ENCODE measurements at regions not wholly inside any gene's neighbourhood (a gene's known extent, or its start where the extent isn't known, plus 50 kb on each side); places are given as distances from the start of the nearest gene placed in this dataset.

DNA sequence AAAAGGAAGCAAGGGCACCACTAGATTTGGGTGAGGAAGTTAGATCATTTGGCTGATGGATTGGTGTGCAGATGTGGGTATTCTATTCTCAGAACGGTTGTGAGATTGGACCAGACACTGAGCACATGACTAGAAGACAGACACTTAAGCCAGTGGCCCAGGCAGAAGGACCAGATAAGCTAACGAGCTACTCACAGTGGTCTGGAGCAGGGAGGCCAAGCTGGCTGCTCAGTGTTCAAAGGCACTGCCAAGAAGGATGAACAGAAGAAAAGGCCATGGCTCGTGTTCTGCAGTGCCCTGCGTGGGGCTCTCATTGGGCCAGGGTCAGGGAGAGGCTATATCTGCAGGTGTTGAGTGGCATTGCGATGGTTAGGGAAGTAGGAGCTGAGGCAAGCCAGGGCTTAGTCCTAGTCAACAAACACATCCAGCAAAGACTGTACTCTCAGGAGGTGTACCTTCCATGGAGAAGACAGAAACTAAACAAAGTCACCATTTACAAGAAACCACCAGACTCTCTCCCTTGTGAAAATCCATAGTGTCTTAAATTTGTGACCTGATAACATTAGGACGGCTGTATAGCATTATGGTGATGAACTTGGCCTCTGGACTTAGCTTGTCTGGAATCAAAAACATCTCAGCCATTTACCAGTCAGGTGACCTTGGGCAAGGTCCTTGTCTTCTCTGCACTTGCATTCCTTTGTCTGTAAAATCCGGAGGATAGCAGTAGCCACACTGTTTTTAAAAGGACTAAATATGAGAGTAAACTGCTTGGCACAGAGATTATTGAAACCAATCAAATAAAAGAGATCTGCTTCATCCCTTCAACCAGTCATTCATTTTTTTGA, 274.5 kb downstream of the SIPA1L2 start:
- no peak overlapping the region for H4K8ac ChIP-seq (replicated peaks; ENCODE audit: insufficient read length, low read depth, low read length)
- no peak overlapping the region for H2BK20ac ChIP-seq (ENCODE audit: low read depth, low read length, poor library complexity, severe bottlenecking)
- H2BK120ac ChIP-seq (ENCODE audit: low read depth, low read length, poor library complexity, severe bottlenecking), result no peak overlapping the region
- H3K56ac ChIP-seq (ENCODE audit: insufficient read length, low read depth, low read length), result no peak overlapping the region
- no peak overlapping the region for H2BK15ac ChIP-seq (ENCODE audit: low read depth, low read length)
- H2BK12ac ChIP-seq (ENCODE audit: insufficient read length, low read depth, low read length), result no peak overlapping the region
- no peaks in the 10 kb centered on the region for H3K27me3 ChIP-seq (ENCODE audit: insufficient read depth, low read length)
- Mint-ChIP-seq H3K27me3 (ENCODE audit: low read depth) (peaks cover 23% of the 10 kb centered on the region), H3K27ac (no peak overlapping the region), H3K4me1 (no peaks in the 10 kb centered on the region), H3K9me3 (no peaks in the 10 kb centered on the region), H3K36me3 (ENCODE audit: insufficient read depth in 1 of 3, low read depth in 3 of 3) (no peaks in the 10 kb centered on the region), H3K4me3 (no peak overlapping the region)
- no peak overlapping the region for H2AK5ac ChIP-seq (ENCODE audit: insufficient read length, low read length)
- H4K20me1 ChIP-seq (ENCODE audit: control insufficient read depth, insufficient read depth, insufficient read length), result no peaks in the 10 kb centered on the region
- no peak for DNase-seq
- no CpG with 5 or more reads among the region's 7 CpGs for WGBS (ENCODE audit: extremely low coverage, insufficient read length, low lambda C conversion rate)
- no peak overlapping the region for H2AFZ ChIP-seq (ENCODE audit: low read length)
- no peaks in the 10 kb centered on the region for H3K79me1 ChIP-seq (ENCODE audit: insufficient read depth, low read depth, low read length, poor library complexity, severe bottlenecking)
- H2BK5ac ChIP-seq (ENCODE audit: insufficient read length, low read length), result no peak overlapping the region
- H3K14ac ChIP-seq (ENCODE audit: insufficient read depth, low read length), result no peak overlapping the region
- TF ChIP-seq, protein P1, sequence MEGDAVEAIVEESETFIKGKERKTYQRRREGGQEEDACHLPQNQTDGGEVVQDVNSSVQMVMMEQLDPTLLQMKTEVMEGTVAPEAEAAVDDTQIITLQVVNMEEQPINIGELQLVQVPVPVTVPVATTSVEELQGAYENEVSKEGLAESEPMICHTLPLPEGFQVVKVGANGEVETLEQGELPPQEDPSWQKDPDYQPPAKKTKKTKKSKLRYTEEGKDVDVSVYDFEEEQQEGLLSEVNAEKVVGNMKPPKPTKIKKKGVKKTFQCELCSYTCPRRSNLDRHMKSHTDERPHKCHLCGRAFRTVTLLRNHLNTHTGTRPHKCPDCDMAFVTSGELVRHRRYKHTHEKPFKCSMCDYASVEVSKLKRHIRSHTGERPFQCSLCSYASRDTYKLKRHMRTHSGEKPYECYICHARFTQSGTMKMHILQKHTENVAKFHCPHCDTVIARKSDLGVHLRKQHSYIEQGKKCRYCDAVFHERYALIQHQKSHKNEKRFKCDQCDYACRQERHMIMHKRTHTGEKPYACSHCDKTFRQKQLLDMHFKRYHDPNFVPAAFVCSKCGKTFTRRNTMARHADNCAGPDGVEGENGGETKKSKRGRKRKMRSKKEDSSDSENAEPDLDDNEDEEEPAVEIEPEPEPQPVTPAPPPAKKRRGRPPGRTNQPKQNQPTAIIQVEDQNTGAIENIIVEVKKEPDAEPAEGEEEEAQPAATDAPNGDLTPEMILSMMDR (conservative IDR thresholded peaks at IDR 0.05), result no peak
- no peak overlapping the region for H3K23ac ChIP-seq (ENCODE audit: insufficient read length, low read depth, low read length)
- H3K4me2 ChIP-seq (ENCODE audit: insufficient read depth, insufficient read length, low read length), result no peak overlapping the region
- H3K4ac ChIP-seq (ENCODE audit: low read depth, low read length), result no peak overlapping the region
- H3K18ac ChIP-seq (ENCODE audit: insufficient read length, low read depth, low read length), result no peak overlapping the region
- no peaks in the 10 kb centered on the region for H3K23me2 ChIP-seq (ENCODE audit: insufficient read length, low read depth, low read length, poor library complexity, severe bottlenecking)
- no peak overlapping the region for H3K27ac ChIP-seq (ENCODE audit: insufficient read length, low read depth, low read length)
- no peak overlapping the region for H3K9ac ChIP-seq (ENCODE audit: extremely low read depth, insufficient read length, low read length)
- H3T11ph ChIP-seq (ENCODE audit: low read length), result no peak overlapping the region
- H3K79me2 ChIP-seq (ENCODE audit: insufficient read depth, low read length), result no peaks in the 10 kb centered on the region
- peaks cover 4% of the 10 kb centered on the region; the same call in 1 of the 2 replicates for H3K4me1 ChIP-seq (ENCODE audit: insufficient read depth, low read length)
- H3K9me3 ChIP-seq (ENCODE audit: control insufficient read depth, low read depth, low read length), result no peaks in the 10 kb centered on the region
- H4K5ac ChIP-seq (ENCODE audit: insufficient read length, low read depth, low read length), result no peak overlapping the region
- H4K91ac ChIP-seq (ENCODE audit: insufficient read length, low read depth, low read length), result no peak overlapping the region
